ENCODE measurements at regions not wholly inside any gene's neighbourhood (a gene's known extent, or its start where the extent isn't known, plus 50 kb on each side); places are given as distances from the start of the nearest gene placed in this dataset.
A peak's percentile ranks its signal among the peaks of the same experiment; 100 is the strongest.
"Not testable (repeated sequence)": the region's sequence is repeated elsewhere in the genome, so short reads cannot be mapped to it uniquely, and the experiment has no call there.

GRCh38 chr9:115891929-115892328, 261.7 kb upstream of the PAPPA start:
- H3K4me3 ChIP-seq (ENCODE audit: control insufficient read depth, low read depth, low read length), result no peak overlapping the region
- no peak for TF ChIP-seq CTCF (IDR thresholded peaks at IDR 0.05; ENCODE audit: control insufficient read depth, insufficient read depth, low read depth, low read length, missing control alignments)
- DNase-seq (ENCODE audit: low read depth), result peak; percentile 56

DNA sequence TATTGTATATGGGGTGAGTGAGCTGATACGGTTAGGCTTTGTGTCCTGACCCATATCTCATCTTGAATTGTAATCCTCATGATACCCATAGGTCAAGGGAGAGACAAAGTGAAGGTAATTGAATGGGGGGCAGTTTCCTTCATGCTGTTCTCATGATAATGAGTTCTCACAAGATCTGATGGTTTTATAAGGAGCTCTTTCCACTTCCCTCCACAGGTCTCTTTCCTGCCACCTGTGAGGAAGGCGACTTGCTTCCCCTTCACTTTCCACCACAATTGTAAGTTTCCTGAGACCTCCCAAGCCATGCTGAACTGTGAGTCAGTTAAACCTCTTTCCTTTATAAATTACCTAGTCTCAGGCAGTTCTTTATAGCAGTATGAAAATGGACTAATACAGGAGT, 255.1 kb upstream of the PAPPA start:
- DNase-seq (ENCODE audit: low read depth); H3K4me3 ChIP-seq (ENCODE audit: control insufficient read depth, low read depth, low read length): not testable (repeated sequence)

DNA sequence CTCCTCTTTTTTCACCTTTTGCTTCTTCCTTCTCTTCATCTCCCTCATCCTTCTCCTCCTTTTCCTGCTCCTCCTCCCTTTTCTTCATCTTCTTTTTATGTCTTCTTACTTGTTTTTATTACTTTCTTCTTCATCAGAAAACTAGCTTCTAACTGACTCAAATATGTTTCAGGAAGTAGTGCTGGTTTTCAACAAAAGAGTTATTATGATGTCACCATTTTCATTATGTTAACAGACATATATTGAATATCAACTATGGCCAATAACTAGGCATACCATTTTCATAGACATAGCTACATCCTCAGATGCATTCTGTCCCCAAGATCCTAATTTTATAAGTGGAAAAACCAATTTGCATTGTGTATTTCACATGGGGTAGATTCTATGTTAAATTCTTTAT, 252.9 kb upstream of the PAPPA start:
- no peak for DNase-seq (ENCODE audit: low read depth)
- TF ChIP-seq CTCF (IDR thresholded peaks at IDR 0.05; ENCODE audit: control insufficient read depth, insufficient read depth, low read depth, low read length, missing control alignments), result no peak
- no peak overlapping the region for H3K4me3 ChIP-seq (ENCODE audit: control insufficient read depth, low read depth, low read length)

DNA sequence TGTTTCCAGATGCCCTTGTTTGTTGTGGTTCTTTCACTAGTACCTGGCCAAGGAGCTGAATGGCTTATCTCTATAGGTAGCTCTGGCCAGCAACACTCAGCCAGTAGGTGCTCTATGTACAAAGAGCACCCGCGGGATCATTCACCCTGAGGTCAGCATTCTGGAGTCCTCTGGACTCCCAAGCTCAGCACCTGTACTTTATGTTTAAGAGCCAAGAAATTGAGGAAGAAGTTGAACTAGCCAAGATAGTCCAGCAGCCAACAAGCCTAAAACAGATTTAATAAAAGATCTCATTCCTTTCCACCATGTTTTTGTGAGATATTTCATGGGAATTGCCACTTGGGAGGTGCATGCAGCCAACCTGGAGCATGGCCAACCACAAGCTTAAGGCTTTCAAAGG, 242.6 kb upstream of the PAPPA start:
- no peak for TF ChIP-seq CTCF (IDR thresholded peaks at IDR 0.05; ENCODE audit: control insufficient read depth, insufficient read depth, low read depth, low read length, missing control alignments)
- no peak for DNase-seq (ENCODE audit: low read depth)
- no peak overlapping the region for H3K4me3 ChIP-seq (ENCODE audit: control insufficient read depth, low read depth, low read length)

- no peak for TF ChIP-seq CTCF (IDR thresholded peaks at IDR 0.05; ENCODE audit: control insufficient read depth, insufficient read depth, low read depth, low read length, missing control alignments)
- no peak for DNase-seq (ENCODE audit: low read depth)
- no peak overlapping the region for H3K4me3 ChIP-seq (ENCODE audit: control insufficient read depth, low read depth, low read length)
Observed at GRCh38 chr9:115912086-115912485, 241.5 kb upstream of the PAPPA start.

DNA sequence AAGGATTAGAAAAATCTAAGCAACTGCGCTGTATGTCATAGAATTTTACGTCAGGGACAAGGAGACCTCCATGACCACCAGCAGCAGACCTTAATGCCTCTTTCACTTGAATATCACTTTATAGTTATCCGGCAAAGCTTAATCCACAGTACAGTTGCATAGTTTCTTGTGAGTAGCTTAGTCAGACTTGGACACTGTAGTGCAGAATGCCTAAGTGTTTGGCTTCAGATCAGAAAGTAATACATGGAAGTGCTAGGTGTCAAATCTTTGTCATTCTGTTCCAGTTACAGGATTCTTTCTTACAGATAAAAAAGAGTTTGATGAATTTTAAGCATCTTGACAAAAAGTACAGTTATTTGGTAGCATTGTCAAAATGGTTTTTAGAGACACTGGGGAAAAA, 239.9 kb upstream of the PAPPA start:
- no peak for TF ChIP-seq CTCF (IDR thresholded peaks at IDR 0.05; ENCODE audit: control insufficient read depth, insufficient read depth, low read depth, low read length, missing control alignments)
- DNase-seq (ENCODE audit: low read depth), result peak; percentile 8
- H3K4me3 ChIP-seq (ENCODE audit: control insufficient read depth, low read depth, low read length), result no peak overlapping the region

GRCh38 chr9:115914291-115914690, 239.3 kb upstream of the PAPPA start:
- no peak overlapping the region for H3K4me3 ChIP-seq (ENCODE audit: control insufficient read depth, low read depth, low read length)
- no peak for DNase-seq (ENCODE audit: low read depth)
- TF ChIP-seq CTCF (IDR thresholded peaks at IDR 0.05; ENCODE audit: control insufficient read depth, insufficient read depth, low read depth, low read length, missing control alignments), result no peak

Measured in AG09309 (cell line).